Astrocyte (in vitro differentiated cells and primary cell): ENCODE measurements at regions not wholly inside any gene's neighbourhood (a gene's known extent, or its start where the extent isn't known, plus 50 kb on each side); places are given as distances from the start of the nearest gene placed in this dataset.

Experiments
- DNase-seq: peaks from one replicate; pipeline ENCODE4 v3.0.0-alpha.2; 2010; ENCODE audit warnings: low read depth
- FAIRE-seq: peaks from 2 replicates; lab custom pipeline; 2011; peaks lifted over from hg19 to GRCh38; lab: Jason Lieb, UNC
- H2AFZ ChIP-seq: 2 replicates; pipeline ENCODE4 v1.6.0; 2012; ENCODE audit warnings: low read depth, low read length, inconsistent platforms
- H3K27ac ChIP-seq: 2 replicates; pipeline ENCODE4 v1.5.1; 2011; ENCODE audit warnings: low read depth, low read length, inconsistent platforms
- H3K27me3 ChIP-seq: 2 replicates; pipeline ENCODE4 v1.6.0; 2011; ENCODE audit warnings: low read length, inconsistent platforms; ENCODE audit not compliant: insufficient read depth
- H3K36me3 ChIP-seq: 2 replicates; pipeline ENCODE4 v1.5.1; 2011; ENCODE audit warnings: low read length, inconsistent platforms; ENCODE audit not compliant: insufficient read depth
- H3K4me1 ChIP-seq: 2 replicates; pipeline ENCODE4 v1.5.1; 2011; ENCODE audit warnings: low read length, inconsistent platforms; ENCODE audit not compliant: insufficient read depth
- H3K4me2 ChIP-seq: 2 replicates; pipeline ENCODE4 v1.6.0; 2012; ENCODE audit warnings: low read length, inconsistent platforms
- H3K4me3 ChIP-seq: 2 replicates; pipeline ENCODE4 v1.5.1; 2011; ENCODE audit warnings: low read depth, mild to moderate bottlenecking, low read length, inconsistent platforms; ENCODE audit not compliant: insufficient read depth
- H3K79me2 ChIP-seq: 2 replicates; pipeline ENCODE4 v1.6.0; 2012; ENCODE audit warnings: mild to moderate bottlenecking, low read length, inconsistent platforms; ENCODE audit not compliant: insufficient read depth
- H3K9ac ChIP-seq: 2 replicates; pipeline ENCODE4 v1.6.0; 2012; ENCODE audit warnings: mild to moderate bottlenecking, low read length, inconsistent platforms
- H3K9me3 ChIP-seq: 2 replicates; pipeline ENCODE4 v1.5.1; 2012; ENCODE audit warnings: low read depth, mild to moderate bottlenecking, low read length, inconsistent platforms; ENCODE audit not compliant: insufficient read depth
- H4K20me1 ChIP-seq: 2 replicates; pipeline ENCODE4 v1.6.0; 2012; ENCODE audit warnings: low read length, inconsistent platforms; ENCODE audit not compliant: insufficient read depth
- H3K27ac Mint-ChIP-seq: one replicate; pipeline ENCODE4 v1.8.0; 2021; ENCODE audit warnings: mild to moderate bottlenecking, mixed read lengths; ENCODE audit not compliant: unreplicated experiment
- H3K27me3 Mint-ChIP-seq: one replicate; pipeline ENCODE4 v1.8.0; 2021; ENCODE audit warnings: low read depth, mixed read lengths; ENCODE audit not compliant: unreplicated experiment
- H3K36me3 Mint-ChIP-seq: one replicate; pipeline ENCODE4 v1.8.0; 2021; ENCODE audit warnings: low read depth, mixed read lengths; ENCODE audit not compliant: unreplicated experiment
- H3K4me1 Mint-ChIP-seq: one replicate; pipeline ENCODE4 v1.8.0; 2021; ENCODE audit warnings: low read depth, mixed read lengths; ENCODE audit not compliant: unreplicated experiment
- H3K4me3 Mint-ChIP-seq: one replicate; pipeline ENCODE4 v1.8.0; 2021; ENCODE audit warnings: mild to moderate bottlenecking, moderate library complexity, mixed read lengths; ENCODE audit not compliant: unreplicated experiment
- H3K9me3 Mint-ChIP-seq: one replicate; pipeline ENCODE4 v1.8.0; 2021; ENCODE audit warnings: mild to moderate bottlenecking, mixed read lengths; ENCODE audit not compliant: unreplicated experiment
- CTCF ChIP-seq: IDR thresholded peaks from 2 replicates; pipeline ENCODE4 v1.5.1; 2011; ENCODE audit warnings: low read depth, mild to moderate bottlenecking, inconsistent platforms, low read length, moderate library complexity; ENCODE audit not compliant: insufficient read depth
- EZH2 ChIP-seq: IDR thresholded peaks from 2 replicates; pipeline ENCODE4 v1.6.1; 2012; ENCODE audit warnings: mild to moderate bottlenecking, low read length, inconsistent platforms; ENCODE audit not compliant: insufficient read depth

GRCh38 chr10:47101196-47101595 lies 190.0 kb downstream of the PTPN20 start:
- TF ChIP-seq EZH2 (no peak), CTCF (no peak)
- H3K4me3 ChIP-seq = no peak overlapping the region

GRCh38 chr10:47101807-47102206 lies 190.6 kb downstream of the PTPN20 start:
- no peak overlapping the region for H3K27ac Mint-ChIP-seq
- H3K4me3 ChIP-seq = no peak overlapping the region
- TF ChIP-seq CTCF (no peak), EZH2 (no peak)
- no peaks in the 10 kb centered on the region for H4K20me1 ChIP-seq
- no peaks in the 10 kb centered on the region for H3K4me1 ChIP-seq
- no peak overlapping the region for H3K27ac ChIP-seq
- H3K4me3 Mint-ChIP-seq = no peak overlapping the region
- FAIRE-seq (no peak), DNase-seq (no peak)
- H3K9me3 ChIP-seq = peaks cover 5% of the 10 kb centered on the region
- H3K36me3 ChIP-seq = no peaks in the 10 kb centered on the region
- no peak overlapping the region for H3K4me2 ChIP-seq
- no peaks in the 10 kb centered on the region for H3K36me3 Mint-ChIP-seq
- no peak overlapping the region for H2AFZ ChIP-seq
- no peaks in the 10 kb centered on the region for H3K27me3 ChIP-seq
- peaks cover 9% of the 10 kb centered on the region for H3K9me3 Mint-ChIP-seq
- no peaks in the 10 kb centered on the region for H3K4me1 Mint-ChIP-seq
- H3K79me2 ChIP-seq = no peaks in the 10 kb centered on the region
- peaks cover 23% of the 10 kb centered on the region for H3K27me3 Mint-ChIP-seq
- H3K9ac ChIP-seq = no peak overlapping the region

More at GRCh38 chr10:47101196-47101595, 190.0 kb downstream of the PTPN20 start:
- no peaks in the 10 kb centered on the region for H3K4me1 ChIP-seq
- H3K79me2 ChIP-seq = no peaks in the 10 kb centered on the region
- H3K27ac ChIP-seq = no peak overlapping the region
- no peak for DNase-seq
- no peak for FAIRE-seq
- Mint-ChIP-seq H3K36me3 (no peaks in the 10 kb centered on the region), H3K9me3 (peaks cover 9% of the 10 kb centered on the region), H3K4me1 (no peaks in the 10 kb centered on the region), H3K4me3 (no peak overlapping the region), H3K27ac (no peak overlapping the region), H3K27me3 (peaks cover 23% of the 10 kb centered on the region)
- peaks cover 5% of the 10 kb centered on the region for H3K9me3 ChIP-seq
- no peaks in the 10 kb centered on the region for H4K20me1 ChIP-seq
- no peaks in the 10 kb centered on the region for H3K36me3 ChIP-seq
- no peak overlapping the region for H3K9ac ChIP-seq
- no peaks in the 10 kb centered on the region for H3K27me3 ChIP-seq
- no peak overlapping the region for H2AFZ ChIP-seq
- no peak overlapping the region for H3K4me2 ChIP-seq

GRCh38 chr10:47104151-47104605 lies 192.9 kb downstream of the PTPN20 start:
- no peak overlapping the region for H3K9ac ChIP-seq
- H3K4me3 Mint-ChIP-seq = no peak overlapping the region
- H3K27me3 Mint-ChIP-seq = peaks cover 15% of the 10 kb centered on the region
- H3K9me3 Mint-ChIP-seq = peaks cover 9% of the 10 kb centered on the region
- no peaks in the 10 kb centered on the region for H3K79me2 ChIP-seq
- TF ChIP-seq CTCF (no peak), EZH2 (no peak)
- no peak overlapping the region for H2AFZ ChIP-seq
- peaks cover 5% of the 10 kb centered on the region for H3K9me3 ChIP-seq
- no peaks in the 10 kb centered on the region for H3K27me3 ChIP-seq
- no peaks in the 10 kb centered on the region for H3K4me1 Mint-ChIP-seq
- H3K4me1 ChIP-seq = no peaks in the 10 kb centered on the region
- no peak overlapping the region for H3K27ac Mint-ChIP-seq
- DNase-seq (no peak), FAIRE-seq (no peak)
- H3K4me3 ChIP-seq = no peak overlapping the region
- no peak overlapping the region for H3K4me2 ChIP-seq
- no peaks in the 10 kb centered on the region for H3K36me3 Mint-ChIP-seq
- H3K27ac ChIP-seq = no peak overlapping the region
- H3K36me3 ChIP-seq = no peaks in the 10 kb centered on the region
- no peaks in the 10 kb centered on the region for H4K20me1 ChIP-seq
